K562 (cell line): ENCODE measurements at regions not wholly inside any gene's neighbourhood (a gene's known extent, or its start where the extent isn't known, plus 50 kb on each side); places are given as distances from the start of the nearest gene placed in this dataset.
"Not testable (repeated sequence)": the region's sequence is repeated elsewhere in the genome, so short reads cannot be mapped to it uniquely, and the experiment has no call there.

Source experiments
- ATAC-seq: fragments of 200-7000 bp; cut with Tn5 transposase; 3 replicates; pipeline ENCODE4 v1.9.1; 2020; ENCODE audit warnings: moderate library complexity
- BruUV-seq: library from RNA; stranded (reverse); fragments of 400-500 nt; replicated peaks from 2 replicates; lab custom pipeline; 2021; lab: Mats Ljungman, UMichigan
- CTCF ChIA-PET: fragments of 300-600 bp; formaldehyde crosslinking; extraction: SDS; loops from one replicate; lab custom pipeline; 2021; ENCODE audit warnings: low intra/inter-chr PET ratio; lab: Yijun Ruan, JAX
- POLR2A ChIA-PET: fragments of 300-600, 350-650 bp; sonication (Branson Sonifier 250); formaldehyde crosslinking; extraction: SDS; loops from one replicate; lab custom pipeline; 2021; ENCODE audit warnings: antibody characterized with exemption, inconsistent platforms; lab: Yijun Ruan, JAX
- DNase-seq, 4 experiments: peaks; one replicate each; pipeline versions ENCODE4 v3.0.0 to v3.0.0-alpha.2; 2011 to 2018; ENCODE audit warnings: low spot score in 3 of 4, mixed read lengths in 3 of 4; ENCODE audit errors: extremely low read depth in 1 of 4
- FAIRE-seq: peaks from 2 replicates; lab custom pipeline; 2011; peaks lifted over from hg19 to GRCh38; lab: Jason Lieb, UNC
- H2AFZ ChIP-seq: 2 replicates; pipeline ENCODE4 v1.6.0; 2011; ENCODE audit warnings: low read depth, low read length, control low read depth, inconsistent platforms
- H3K27ac ChIP-seq: fragments of 200-600 bp; 3 replicates; pipeline ENCODE4 v1.8.0; 2011; ENCODE audit warnings: low read depth, mild to moderate bottlenecking, control low read depth, inconsistent platforms, low read length, moderate library complexity, mixed read lengths; ENCODE audit errors: extremely low read depth
- H3K27me3 ChIP-seq, 2 experiments: fragments of 300-600 bp in 1 of 2; 2 replicates in 1 of 2; 3 replicates in 1 of 2; pipeline versions ENCODE4 v1.6.0 to v1.8.0; 2011; ENCODE audit warnings: inconsistent platforms in 2 of 2, low read length in 2 of 2, mild to moderate bottlenecking in 1 of 2, mixed read lengths in 1 of 2, moderate library complexity in 1 of 2; ENCODE audit not compliant: control insufficient read depth in 2 of 2, insufficient read depth in 2 of 2
- H3K36me3 ChIP-seq: fragments of 300-600 bp; 3 replicates; pipeline ENCODE4 v1.8.0; 2011; ENCODE audit warnings: mild to moderate bottlenecking, low read length, inconsistent platforms; ENCODE audit not compliant: control insufficient read depth, insufficient read depth
- H3K4me1 ChIP-seq, 2 experiments: fragments of 200-600 bp in 1 of 2; replicated peaks in 1 of 2; 2 replicates in 1 of 2; 3 replicates in 1 of 2; pipeline versions ENCODE4 v1.5.1 to v1.8.0; 2011; ENCODE audit warnings: inconsistent platforms in 2 of 2, low read length in 2 of 2, mild to moderate bottlenecking in 1 of 2, mixed read lengths in 1 of 2, moderate library complexity in 1 of 2; ENCODE audit not compliant: control insufficient read depth in 2 of 2, insufficient read depth in 2 of 2
- H3K4me2 ChIP-seq: 2 replicates; pipeline ENCODE4 v1.6.1; 2011; ENCODE audit warnings: low read length, control low read depth, inconsistent platforms, mixed read lengths; ENCODE audit not compliant: insufficient read depth
- H3K4me3 ChIP-seq: fragments of 200-600 bp; sonication (generic), shearing (Covaris generic); 2 replicates; pipeline ENCODE4 v1.5.1; 2016; ENCODE audit warnings: control low read depth, inconsistent platforms
- H3K79me2 ChIP-seq: fragments of 200-600 bp; 3 replicates; pipeline ENCODE4 v1.8.0; 2011; ENCODE audit warnings: low read length, inconsistent platforms; ENCODE audit not compliant: control insufficient read depth, insufficient read depth
- H3K9ac ChIP-seq, 2 experiments: 2 replicates each; pipeline versions ENCODE4 v1.6.0 to v1.6.1; 2011; ENCODE audit warnings: low read depth in 2 of 2, low read length in 2 of 2, control low read depth in 1 of 2, inconsistent platforms in 1 of 2, mild to moderate bottlenecking in 1 of 2, mixed read lengths in 1 of 2; ENCODE audit not compliant: insufficient read depth in 1 of 2
- H3K9me1 ChIP-seq: one replicate; pipeline ENCODE4 v1.6.0; 2011; ENCODE audit warnings: inconsistent platforms, mild to moderate bottlenecking, low read length, moderate library complexity; ENCODE audit not compliant: control insufficient read depth, insufficient read depth
- H3K9me3 ChIP-seq: replicated peaks from 2 replicates; pipeline ENCODE4 v1.5.1; 2011; ENCODE audit warnings: low read depth, low read length, inconsistent platforms; ENCODE audit not compliant: control insufficient read depth, insufficient read depth
- H4K20me1 ChIP-seq: replicated peaks from 2 replicates; pipeline ENCODE4 v1.6.1; 2011; ENCODE audit warnings: low read length, inconsistent platforms, mixed read lengths; ENCODE audit not compliant: control insufficient read depth, insufficient read depth
- WGBS: fragments of 100-300 bp; shearing (Covaris generic); methylation state at CpG from one replicate; pipeline ENCODE4 v1.1.6; 2016; ENCODE audit warnings: low coverage, mixed read lengths; ENCODE audit not compliant: insufficient coverage; ENCODE audit errors: missing lambda C conversion rate; 5-methylcytosine and 5-hydroxymethylcytosine counted together
- in situ Hi-C: fragments of 300-500 bp; cut with MboI; formaldehyde crosslinking; loops from 4 replicates; pipeline ENCODE4 v1.15.0; 2018; ENCODE audit warnings: inconsistent platforms, mixed read lengths
- intact Hi-C: fragments of 100-400 bp; cut with micrococcal nuclease; formaldehyde crosslinking; loops from 2 replicates; pipeline ENCODE4 v1.14.2; 2022

DNA sequence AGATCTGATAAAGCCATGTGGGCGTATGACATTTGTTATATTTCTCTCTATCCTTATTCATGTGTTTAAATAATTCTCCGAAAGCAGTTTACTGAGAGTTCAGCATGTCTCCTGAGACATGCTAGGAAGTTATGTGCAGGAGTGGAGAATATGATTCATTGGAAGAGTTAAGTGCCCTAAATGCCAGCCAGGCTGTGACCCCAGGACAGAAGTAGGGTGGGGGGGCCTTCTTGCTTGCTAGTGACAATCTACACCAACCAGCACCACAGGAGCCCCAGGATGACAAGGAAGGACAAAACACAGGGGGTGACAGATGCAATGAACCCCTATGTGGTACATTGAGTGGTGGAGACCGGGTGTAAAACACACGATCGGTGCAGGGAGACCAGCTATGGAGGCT is 79.5 kb upstream of the PLGLB2 start:
- CTCF ChIA-PET, ATAC-seq, H3K9me1 ChIP-seq, H3K27me3 ChIP-seq, FAIRE-seq, H2AFZ ChIP-seq, POLR2A ChIA-PET, H3K36me3 ChIP-seq, H3K9ac ChIP-seq, BruUV-seq, DNase-seq, intact Hi-C loops, H3K9me3 ChIP-seq, H3K4me2 ChIP-seq, H3K4me1 ChIP-seq, H3K4me3 ChIP-seq, H4K20me1 ChIP-seq, H3K79me2 ChIP-seq, in situ Hi-C loops, H3K27ac ChIP-seq: not testable (repeated sequence)
- WGBS, result no CpG with 5 or more reads among the region's 5 CpGs

DNA sequence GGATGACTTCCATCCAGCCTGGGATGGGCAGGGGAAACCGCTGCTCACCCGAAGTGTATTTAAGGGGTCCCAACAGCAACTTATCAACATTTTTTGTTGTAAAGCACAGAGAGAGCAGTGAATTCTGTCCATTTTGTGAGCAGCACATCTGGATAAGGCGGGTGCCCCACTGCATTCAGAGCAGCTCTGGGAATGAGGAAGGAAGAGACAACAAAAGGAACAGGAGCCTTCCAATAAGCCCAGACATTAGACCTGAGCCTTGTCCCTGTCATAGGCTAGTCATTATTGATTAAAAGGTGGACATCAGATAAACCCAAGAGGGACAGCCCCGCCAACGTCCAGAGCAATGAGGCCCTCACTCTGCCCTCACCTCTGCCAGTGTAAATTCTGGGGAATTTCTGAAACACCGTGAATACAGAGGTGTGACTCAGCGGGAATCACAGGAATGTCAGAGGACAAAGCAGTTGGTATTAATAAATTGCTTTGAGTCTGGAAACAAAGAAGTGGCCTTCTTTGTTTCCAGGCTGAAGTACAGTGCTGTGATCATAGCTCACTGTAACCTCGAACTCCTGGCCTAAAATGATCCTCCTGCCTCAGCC is 78.2 kb upstream of the PLGLB2 start:
- H3K27ac ChIP-seq, H3K9me3 ChIP-seq, POLR2A ChIA-PET, CTCF ChIA-PET, H3K4me3 ChIP-seq, H3K79me2 ChIP-seq, ATAC-seq, H3K4me2 ChIP-seq, H3K27me3 ChIP-seq, BruUV-seq, H3K9me1 ChIP-seq, H3K4me1 ChIP-seq, intact Hi-C loops, H3K36me3 ChIP-seq, H3K9ac ChIP-seq, H4K20me1 ChIP-seq, DNase-seq, in situ Hi-C loops, FAIRE-seq, H2AFZ ChIP-seq: not testable (repeated sequence)
- 87% methylated on average over 5 of the region's 8 CpGs for WGBS

GRCh38 chr2:87672404-87672803 is 75.5 kb upstream of the PLGLB2 start:
- CTCF ChIA-PET, POLR2A ChIA-PET, H3K4me1 ChIP-seq, ATAC-seq, H3K9me3 ChIP-seq, H3K4me3 ChIP-seq, H3K36me3 ChIP-seq, H3K27me3 ChIP-seq, H3K79me2 ChIP-seq, H3K27ac ChIP-seq, intact Hi-C loops, FAIRE-seq, H2AFZ ChIP-seq, H4K20me1 ChIP-seq, BruUV-seq, H3K9ac ChIP-seq, DNase-seq, H3K4me2 ChIP-seq, H3K9me1 ChIP-seq, in situ Hi-C loops: not testable (repeated sequence)
- no CpG with 5 or more reads among the region's 4 CpGs for WGBS

DNA sequence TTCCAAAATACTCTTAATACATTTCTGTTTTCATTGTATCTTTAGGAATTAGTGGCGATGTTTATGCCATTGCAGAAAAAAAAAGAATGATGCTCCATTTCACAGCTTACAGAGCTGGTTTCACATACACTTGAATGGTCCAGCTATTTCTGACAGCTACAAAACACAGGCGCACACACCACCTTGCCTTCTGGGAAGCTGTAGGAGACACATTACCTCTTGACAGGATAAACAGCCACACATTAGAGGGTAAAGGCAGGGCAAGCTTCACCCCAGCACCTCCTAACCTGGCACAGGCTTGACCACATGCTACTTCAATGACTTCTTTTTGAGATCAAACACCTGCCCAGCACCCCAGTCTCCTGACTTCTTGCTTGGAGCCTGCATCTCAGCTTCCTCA is 73.2 kb upstream of the PLGLB2 start:
- H3K4me1 ChIP-seq, DNase-seq, ATAC-seq, H3K27ac ChIP-seq, H3K4me2 ChIP-seq, intact Hi-C loops, H3K9me1 ChIP-seq, H4K20me1 ChIP-seq, CTCF ChIA-PET, BruUV-seq, H3K9ac ChIP-seq, POLR2A ChIA-PET, H3K9me3 ChIP-seq, H3K27me3 ChIP-seq, H3K79me2 ChIP-seq, FAIRE-seq, in situ Hi-C loops, H2AFZ ChIP-seq, H3K36me3 ChIP-seq, H3K4me3 ChIP-seq: not testable (repeated sequence)
- WGBS, result 86% methylated on average over 1 of the region's 2 CpGs
